ENCODE measurements at regions not wholly inside any gene's neighbourhood (a gene's known extent, or its start where the extent isn't known, plus 50 kb on each side); places are given as distances from the start of the nearest gene placed in this dataset.

DNA sequence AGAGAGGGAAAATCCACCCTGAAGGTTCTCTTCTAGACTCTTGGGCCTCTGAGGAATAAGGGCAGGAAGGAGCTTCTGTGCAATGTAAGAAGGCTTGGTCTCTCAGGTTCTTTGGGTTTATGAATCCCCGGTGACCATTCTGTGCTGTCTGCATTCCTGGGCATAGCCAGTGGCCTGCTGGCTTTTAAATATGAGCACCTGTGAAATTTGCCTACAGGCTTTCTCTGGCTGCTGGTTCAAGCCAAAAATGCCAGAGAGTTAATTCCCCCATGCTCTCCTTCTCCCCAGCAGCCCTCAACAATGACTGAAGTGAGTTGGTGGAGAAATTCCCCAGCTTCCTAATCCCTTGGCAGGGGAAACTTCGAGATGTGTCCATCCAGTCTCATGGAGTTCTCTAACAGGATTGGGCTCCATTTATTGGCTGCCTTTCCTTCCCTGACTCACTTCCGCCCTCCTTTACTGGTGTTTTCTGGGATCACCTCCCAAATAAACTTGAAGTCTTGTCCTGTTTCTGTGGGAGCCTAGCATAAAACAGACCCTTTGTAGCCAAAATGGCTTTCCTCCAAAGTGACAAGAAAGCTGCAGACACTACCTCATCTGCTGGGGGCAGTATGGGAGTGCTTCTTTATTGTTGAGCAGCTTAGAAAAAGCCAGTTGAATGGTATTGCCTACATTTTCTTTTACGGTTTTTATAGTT, 179.4 kb upstream of the CASK start:
- no peak overlapping the region for H3K4me3 ChIP-seq
- H3K27ac ChIP-seq: no peak overlapping the region

DNA sequence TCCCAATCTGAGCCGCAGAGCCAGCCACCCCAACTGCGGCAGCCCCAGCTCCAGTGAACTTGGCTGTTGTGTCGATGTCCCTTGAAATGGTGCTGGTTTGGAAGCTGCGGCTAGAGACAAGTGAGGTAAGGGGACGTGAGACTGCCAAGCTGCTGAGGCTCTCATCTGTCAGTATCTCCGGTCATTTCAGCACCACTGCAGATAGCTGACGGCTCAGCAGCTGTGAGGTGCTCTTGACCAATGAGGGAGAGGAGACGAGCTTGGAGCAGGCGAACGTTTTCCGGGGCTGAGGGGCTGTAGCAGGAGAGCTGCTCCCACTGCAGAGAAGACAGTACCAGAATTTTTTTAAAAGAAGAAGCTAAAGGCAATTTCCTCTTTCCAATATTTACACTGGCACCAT, 175.5 kb upstream of the CASK start:
- H3K4me3 ChIP-seq: no peak overlapping the region
- no peak overlapping the region for H3K27ac ChIP-seq

DNA sequence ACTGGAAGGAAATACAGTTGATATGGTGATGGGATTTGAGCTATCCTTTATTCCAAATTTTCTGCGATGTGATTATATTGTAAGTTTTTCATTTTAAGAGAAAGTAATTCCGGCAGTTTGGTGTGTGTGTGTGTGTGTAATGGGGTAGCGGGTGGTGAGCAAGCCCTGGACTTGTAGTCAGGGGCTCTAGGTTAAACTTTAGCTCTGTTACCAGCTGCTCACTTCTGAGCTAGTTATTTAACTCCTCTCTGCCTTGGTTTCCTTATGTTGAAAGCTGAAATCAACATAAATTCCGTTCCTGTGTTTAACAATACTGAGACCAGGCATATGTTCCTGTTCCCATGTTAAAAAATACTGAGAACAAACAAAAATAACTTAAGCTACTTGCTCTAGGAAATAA, 174.1 kb upstream of the CASK start:
- H3K4me3 ChIP-seq: no peak overlapping the region
- H3K27ac ChIP-seq: no peak overlapping the region

DNA sequence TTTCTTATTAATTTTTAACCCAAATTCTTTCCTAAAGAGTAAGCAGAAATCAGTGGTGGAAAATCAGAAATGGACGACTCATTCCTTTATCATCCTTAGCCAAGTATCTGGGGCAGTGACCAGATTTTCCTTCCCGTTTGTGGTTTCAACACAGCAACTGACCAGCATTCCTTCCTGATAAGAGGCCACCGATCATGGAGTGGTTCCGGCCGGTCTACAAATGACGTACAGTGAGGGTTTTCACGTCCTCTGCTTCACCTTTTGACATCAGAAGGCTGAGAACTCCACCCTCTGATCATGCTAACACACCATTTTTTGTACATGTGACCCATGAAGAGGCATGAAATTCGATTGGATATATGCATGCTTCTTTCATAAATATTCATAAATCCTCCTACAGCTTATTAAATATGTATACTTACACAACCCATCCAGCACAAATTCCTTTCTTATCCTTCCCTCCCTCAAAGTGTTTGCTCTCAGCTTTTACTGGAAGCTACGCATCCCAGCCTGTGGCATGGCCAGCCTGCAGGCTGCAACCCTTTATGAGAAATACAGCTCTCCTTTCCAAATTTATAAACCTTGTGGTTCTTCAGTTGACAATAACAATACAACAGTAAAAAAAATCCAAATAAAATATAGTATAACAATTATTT, 173.0 kb upstream of the CASK start:
- no peak overlapping the region for H3K27ac ChIP-seq
- no peak overlapping the region for H3K4me3 ChIP-seq

DNA sequence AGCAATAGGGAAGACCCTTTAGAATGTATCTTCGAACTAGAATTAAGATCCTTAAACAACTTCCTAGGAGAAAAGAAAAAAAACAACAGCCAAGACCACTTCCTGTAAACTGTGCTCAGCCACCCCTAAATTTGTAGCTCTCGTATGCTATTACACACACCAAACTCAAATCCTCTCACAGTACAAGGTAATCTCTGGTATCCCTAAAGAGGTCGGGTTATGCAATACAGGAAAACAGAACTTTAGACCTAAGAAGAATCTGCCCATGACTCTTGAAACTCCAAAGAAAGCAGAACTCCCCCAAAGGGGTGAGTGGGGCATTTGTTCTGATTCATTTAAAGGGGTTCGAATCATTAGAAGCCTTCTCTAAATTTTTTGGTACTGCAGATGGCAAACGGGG, 170.9 kb upstream of the CASK start:
- no peak overlapping the region for H3K27ac ChIP-seq

DNA sequence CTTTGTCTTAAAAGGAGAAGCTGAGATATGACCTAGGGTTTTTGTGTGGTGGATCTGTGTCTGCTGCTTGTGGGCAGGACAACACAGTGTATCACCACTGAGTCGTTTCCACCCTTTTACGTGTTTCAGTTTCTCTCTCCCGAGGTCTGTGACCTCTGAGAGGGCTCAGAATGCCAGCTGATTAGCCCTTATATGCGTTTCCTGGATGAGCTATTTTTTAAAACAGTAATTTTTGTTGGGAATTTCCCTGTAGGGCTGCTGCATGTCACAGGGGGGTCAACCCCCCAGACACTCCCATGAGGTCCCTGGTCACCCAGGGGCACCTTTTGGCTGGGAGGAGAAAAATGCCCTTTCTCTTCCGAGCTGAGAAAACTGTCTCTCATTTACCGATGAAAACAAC, 170.4 kb upstream of the CASK start:
- H3K27ac ChIP-seq: no peak overlapping the region

More for the DNA sequence above, 170.9 kb upstream of the CASK start:
- H3K4me3 ChIP-seq: no peak overlapping the region

DNA sequence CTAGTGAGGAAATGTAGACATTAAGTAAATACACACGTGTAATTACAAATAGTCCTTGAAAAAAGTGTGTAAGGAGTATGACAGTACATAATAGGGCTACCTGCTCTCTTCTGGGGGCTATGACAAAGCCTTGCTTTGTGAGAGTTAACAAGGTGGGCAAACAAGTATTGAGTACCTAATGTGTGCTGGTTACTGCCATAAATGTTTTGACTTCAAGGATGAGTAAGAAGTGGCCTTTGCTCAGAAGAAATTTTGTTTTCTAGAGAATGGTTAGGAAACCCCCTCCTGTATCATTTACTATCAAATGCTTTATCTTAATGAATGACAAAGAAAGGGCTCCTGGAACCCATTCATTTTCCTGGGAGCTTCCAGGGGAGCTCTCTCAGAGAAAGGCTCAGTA, 167.0 kb upstream of the CASK start:
- no peak overlapping the region for H3K27ac ChIP-seq
- H3K4me3 ChIP-seq: no peak overlapping the region

More for the DNA sequence above, 170.4 kb upstream of the CASK start:
- no peak overlapping the region for H3K4me3 ChIP-seq

DNA sequence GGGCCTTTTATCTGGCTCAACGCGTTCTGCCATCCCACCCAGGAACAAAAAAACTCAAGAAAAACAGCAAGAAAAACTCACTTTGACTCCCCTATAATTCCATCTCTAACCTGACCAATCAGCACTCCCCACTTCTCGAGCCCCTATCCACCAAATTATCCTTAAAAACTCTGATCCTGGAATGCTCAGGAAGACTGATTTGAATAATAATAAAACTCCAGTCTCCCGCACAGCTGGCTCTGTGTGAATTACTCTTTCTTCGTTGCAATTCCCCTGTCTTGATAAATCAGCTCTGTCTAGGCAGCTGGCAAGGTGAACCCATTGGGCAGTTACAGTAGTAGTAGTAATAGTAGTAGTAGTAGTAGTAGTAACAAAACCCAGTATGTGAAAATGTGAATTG, 165.7 kb upstream of the CASK start:
- Histone ChIP-seq H3K27ac (no peak overlapping the region), H3K4me3 (no peak overlapping the region)

DNA sequence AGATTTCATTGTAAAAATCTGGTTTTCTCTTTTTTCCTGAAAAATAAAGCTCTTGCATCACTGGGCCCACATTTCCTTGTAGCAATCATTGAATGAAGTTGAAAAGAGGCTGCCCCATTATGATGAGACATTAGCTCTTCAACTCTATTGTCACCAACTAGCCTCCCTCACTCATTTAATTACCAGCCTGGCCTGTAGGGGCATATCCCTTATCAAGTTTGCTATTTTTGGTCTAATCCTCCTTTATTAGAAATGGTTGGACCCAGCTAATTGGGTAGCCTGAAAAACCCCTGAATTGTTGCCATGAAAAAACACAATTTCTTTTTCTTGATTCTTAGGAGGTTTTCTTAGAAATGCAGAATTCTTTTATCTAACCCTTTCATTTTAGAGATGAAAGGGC, 164.6 kb upstream of the CASK start:
- Histone ChIP-seq H3K4me3 (no peak overlapping the region), H3K27ac (no peak overlapping the region)

DNA sequence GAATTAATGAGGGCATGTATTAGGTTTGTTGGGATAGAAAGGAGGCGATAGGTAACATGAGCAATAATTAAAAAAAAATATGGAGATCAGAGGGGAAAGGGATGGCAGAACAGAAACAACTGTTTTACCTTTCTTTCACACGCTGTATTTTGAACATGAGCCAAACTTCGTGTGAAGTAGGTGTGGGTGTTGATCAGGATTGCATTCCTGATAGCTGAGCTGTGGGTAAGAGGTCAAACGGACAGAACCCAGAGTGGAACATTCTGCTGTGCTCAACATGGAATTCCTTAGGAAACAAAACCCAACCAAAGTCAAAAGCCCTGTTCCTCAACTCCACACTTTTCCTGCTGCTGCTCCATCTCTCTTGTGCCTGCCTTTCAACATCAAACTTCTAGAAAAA, 162.5 kb upstream of the CASK start:
- H3K4me3 ChIP-seq: no peak overlapping the region

DNA sequence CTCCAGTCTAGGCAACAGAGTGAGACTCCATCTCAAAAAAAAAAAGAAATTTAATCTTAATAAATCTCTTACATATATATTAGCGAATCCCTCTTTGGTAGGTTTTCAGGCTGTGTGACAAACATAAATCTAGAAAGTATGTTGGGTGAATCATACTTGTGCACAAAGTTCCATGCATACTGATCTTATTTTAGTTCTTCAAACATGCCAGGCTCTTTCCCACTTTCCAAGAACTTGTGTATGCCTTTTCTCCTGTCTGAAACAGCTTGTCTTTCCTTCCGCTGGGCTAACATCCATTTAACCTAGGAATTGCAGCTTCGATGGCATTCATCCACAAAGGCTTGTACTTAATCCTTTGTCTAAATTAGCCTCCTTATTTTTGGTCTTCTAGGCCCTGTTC, 156.6 kb upstream of the CASK start:
- no peak overlapping the region for H3K4me3 ChIP-seq
- no peak overlapping the region for H3K27ac ChIP-seq

More for the DNA sequence above, 162.5 kb upstream of the CASK start:
- H3K27ac ChIP-seq: no peak overlapping the region

DNA sequence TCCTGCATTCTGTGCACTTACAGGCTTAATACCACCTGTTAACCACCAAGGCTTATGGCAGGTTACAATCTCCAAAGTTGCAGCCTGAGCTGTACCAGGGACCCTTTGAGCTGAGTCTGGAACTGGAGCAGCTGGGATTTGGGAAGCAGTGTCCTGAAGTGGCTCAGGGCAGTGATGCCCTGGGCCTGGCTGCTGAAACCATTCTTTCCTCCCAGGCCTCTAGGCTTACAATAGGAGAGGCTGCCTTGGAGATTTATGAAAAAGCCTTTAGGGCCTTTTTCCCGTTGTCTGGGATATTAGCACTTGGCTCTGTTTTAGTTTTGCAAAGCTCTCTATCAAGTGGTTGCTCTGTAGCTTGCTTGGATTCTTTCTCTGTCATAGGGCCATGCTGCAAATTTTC, 154.3 kb upstream of the CASK start:
- H3K4me3 ChIP-seq: no peak overlapping the region
- no peak overlapping the region for H3K27ac ChIP-seq

DNA sequence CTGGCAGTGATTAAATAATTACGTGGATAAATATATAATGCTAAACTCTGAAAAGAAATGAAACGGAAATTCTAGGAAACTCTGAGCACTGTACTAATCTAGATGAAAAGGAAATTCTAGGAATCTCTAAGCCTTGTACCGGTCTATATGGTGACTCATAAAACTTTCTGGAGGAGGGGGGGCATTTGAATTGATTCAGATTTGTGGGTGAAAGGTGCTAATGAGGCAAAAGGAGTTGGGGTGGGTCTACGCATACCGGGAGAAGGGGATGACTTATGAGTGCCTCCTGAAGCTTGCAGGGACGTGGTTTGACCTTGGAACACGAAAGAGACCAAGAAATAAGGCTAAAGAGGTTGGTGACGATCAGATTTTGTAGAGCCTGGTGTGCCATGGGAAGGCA, 151.7 kb upstream of the CASK start:
- no peak overlapping the region for H3K27ac ChIP-seq
- no peak overlapping the region for H3K4me3 ChIP-seq

DNA sequence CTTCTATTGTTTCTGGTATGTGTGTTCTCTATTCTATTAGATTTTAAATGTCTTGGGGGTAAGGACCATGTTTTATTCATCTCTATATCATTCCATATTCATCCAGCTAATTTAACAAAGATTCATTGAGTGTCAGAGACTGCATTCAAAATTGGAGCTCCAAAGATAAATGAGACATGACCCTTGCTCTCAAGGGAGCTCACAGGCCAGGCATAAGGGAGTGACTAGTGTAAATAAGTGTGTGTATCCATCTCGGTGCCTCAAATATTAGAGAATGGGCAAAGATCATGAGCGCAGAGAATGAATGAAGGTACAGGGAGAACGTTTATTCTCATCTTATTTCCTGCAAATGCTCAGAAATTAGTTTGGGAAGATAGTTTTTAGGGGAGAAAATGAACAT, 150.1 kb upstream of the CASK start:
- Histone ChIP-seq H3K27ac (no peak overlapping the region), H3K4me3 (no peak overlapping the region)

DNA sequence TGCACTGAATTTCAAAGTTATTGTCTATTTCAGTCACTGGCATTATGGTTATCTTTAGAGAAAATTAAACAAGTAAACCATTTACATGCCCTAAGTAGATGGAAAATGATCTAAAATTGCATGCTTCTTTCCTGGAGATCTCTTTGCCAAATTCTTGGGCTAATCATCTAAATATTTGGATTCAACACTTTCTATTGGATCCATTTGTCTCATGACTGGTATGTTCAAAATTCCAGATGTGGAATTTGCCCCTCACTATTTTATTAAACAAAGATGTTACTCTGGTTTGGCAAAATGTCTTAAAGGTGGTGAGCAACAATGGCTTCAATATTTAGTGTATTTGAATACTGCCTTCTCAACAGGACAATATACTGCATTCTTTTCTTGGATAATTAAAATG, 147.5 kb upstream of the CASK start:
- H3K27ac ChIP-seq: no peak overlapping the region
- H3K4me3 ChIP-seq: no peak overlapping the region

DNA sequence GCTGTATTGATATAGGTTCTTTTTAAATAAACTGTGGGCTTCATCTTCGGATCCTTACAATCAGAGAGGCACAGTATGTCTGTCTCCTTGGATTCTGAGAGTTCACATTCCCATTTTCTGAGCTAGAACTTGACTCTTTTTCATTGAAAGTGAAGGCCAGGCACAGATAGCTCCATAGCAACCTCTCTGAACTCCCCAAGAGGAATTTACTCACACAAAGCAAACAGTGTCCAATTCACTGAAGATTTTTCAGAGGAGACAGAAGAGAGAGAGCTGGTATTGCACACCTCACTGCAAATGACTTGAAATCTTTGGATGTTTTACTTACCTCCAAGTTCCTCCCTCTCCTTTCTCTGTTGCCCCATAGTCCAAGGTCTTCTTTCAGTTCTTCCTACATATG, 130.9 kb upstream of the CASK start:
- H3K27ac ChIP-seq: no peak overlapping the region
- H3K4me3 ChIP-seq: no peak overlapping the region

DNA sequence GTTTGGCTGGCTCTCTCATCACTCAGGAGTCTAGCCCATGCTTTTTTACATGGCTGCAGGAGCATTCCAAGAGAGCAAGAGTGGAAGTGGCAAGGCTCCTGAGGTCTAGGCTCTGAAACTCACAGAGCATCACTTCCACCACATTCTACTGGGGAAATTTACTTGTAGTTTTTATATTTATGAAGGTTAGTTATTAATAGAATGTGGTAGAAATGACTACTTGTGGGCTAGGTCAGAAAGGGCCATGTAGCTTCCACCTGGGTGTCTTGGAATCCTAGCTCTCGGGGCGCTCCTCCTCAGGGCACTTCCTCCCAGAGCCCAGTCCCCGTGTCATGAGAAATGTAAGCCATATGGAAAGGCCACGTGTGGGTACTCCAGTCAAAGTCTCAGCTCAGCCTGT, 127.0 kb upstream of the CASK start:
- Histone ChIP-seq H3K27ac (no peak overlapping the region), H3K4me3 (no peak overlapping the region)

DNA sequence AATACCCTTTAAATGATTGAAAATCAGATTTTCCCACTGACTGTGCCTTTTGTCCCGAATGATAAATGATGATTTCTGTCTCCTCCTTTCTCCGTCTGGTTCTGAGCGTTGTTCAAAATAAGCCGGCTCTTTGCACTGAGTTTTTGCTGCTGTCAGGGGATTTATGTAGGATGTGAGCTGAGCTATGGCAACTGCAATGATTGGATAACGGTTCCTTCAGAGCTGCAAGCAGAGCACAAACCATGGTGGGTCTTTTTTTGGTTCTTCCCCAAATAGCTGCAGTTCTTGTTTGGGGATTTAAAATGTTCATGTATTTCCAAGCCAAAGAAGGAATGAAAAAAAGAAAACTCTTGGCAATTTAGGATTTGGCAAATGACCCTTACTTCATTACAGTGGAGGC, 124.5 kb upstream of the CASK start:
- Histone ChIP-seq H3K27ac (no peak overlapping the region), H3K4me3 (no peak overlapping the region)

DNA sequence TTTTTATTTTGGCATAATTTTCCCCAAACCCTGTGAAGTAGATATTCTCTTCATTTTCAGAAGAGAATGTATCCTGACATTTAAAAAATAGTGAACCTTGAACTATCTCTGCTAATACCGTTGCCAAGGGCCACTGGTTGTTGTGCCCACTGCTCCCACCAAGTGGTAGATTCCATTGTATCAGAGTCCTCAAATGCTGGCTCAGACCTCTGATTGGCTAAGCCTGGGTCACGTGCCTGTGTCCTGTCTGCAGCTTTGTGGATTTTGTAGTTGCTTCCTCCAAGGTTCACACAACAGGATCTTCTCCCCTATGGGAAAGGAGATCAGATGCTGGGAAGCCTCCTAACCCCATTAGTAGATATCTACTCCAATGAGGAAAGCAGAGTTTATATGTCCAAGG, 104.8 kb upstream of the CASK start:
- Histone ChIP-seq H3K4me3 (no peak overlapping the region), H3K27ac (no peak overlapping the region)

DNA sequence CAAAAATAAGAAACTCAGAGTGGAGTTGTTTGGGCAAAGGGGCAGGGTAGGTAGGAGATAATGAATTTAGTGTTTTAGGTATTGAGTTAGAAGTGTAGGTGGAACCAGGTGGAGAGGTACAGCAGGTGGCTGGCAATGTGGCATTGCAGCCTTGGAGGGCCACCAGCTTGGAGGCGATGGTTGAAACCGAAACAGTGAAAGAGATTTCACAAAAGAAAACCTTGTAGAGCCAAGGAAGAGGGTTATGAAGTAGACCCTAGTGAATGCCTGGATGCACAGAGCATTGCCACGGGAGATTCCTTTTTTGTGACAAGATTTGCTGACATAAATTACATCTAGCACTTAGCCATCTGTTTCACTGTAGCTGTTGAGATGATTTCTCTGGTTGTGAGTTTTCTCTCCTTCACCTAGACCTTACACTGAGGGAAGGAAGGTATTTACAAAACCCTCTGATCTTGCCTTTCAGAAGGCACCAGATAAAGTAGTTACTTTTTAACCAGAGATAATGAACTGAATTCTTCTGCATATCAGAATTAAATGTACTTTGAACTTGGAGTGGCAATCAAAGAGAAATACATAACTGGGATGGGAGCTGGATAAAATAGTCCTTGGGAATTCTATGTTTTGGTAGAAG, 104.1 kb upstream of the CASK start:
- H3K27ac ChIP-seq: no peak overlapping the region
- H3K4me3 ChIP-seq: no peak overlapping the region

DNA sequence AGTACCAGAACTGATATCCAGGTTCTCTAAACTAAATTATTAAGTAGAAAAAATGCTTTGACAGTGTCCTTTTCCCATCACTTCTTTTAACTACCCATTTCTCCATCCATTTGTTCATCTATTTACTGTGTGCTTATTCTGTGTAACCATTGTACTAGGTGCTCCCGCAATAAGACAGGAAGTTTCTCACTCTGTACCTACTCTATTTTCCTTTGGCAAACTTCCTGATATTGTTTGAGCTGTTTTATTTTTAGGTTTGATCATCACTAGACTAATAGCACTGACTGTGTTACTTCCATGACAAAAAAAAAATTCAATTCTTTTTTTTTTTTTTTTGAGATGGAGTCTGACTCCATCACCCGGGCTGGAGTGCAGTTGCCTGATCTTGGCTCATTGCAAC, 102.5 kb upstream of the CASK start:
- Histone ChIP-seq H3K27ac (no peak overlapping the region), H3K4me3 (no peak overlapping the region)

DNA sequence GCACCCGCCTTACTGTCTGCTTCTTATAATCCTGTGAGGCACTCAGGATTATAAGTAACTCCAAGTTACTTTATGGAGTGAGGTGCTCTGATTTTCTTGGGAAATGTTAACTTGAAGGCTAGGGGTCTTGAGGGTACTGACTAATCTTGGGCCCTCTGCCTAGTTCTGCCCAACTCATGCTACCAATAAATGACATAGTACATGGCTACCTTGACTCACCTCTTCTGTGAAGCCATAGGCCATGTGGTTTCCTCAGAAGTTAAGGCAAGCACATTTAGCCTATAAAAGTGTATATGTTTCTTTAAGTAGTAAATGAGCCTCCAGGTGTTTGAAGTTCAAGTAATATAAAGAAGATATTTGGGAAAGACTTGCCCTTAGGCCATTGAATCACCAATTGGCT, 99.8 kb upstream of the CASK start:
- H3K27ac ChIP-seq: no peak overlapping the region
- H3K4me3 ChIP-seq: no peak overlapping the region

Data from skin epidermis (tissue), 12 donors.